NCI-H1417 treated with DMSO at 0.1 percent for 48 hours (cell line): ENCODE measurements at regions not wholly inside any gene's neighbourhood (a gene's known extent, or its start where the extent isn't known, plus 50 kb on each side); places are given as distances from the start of the nearest gene placed in this dataset.

Experiments used
- DNase-seq: peaks from one replicate; lab custom pipeline; 2025; lab: John Stamatoyannopoulos, UW

DNA sequence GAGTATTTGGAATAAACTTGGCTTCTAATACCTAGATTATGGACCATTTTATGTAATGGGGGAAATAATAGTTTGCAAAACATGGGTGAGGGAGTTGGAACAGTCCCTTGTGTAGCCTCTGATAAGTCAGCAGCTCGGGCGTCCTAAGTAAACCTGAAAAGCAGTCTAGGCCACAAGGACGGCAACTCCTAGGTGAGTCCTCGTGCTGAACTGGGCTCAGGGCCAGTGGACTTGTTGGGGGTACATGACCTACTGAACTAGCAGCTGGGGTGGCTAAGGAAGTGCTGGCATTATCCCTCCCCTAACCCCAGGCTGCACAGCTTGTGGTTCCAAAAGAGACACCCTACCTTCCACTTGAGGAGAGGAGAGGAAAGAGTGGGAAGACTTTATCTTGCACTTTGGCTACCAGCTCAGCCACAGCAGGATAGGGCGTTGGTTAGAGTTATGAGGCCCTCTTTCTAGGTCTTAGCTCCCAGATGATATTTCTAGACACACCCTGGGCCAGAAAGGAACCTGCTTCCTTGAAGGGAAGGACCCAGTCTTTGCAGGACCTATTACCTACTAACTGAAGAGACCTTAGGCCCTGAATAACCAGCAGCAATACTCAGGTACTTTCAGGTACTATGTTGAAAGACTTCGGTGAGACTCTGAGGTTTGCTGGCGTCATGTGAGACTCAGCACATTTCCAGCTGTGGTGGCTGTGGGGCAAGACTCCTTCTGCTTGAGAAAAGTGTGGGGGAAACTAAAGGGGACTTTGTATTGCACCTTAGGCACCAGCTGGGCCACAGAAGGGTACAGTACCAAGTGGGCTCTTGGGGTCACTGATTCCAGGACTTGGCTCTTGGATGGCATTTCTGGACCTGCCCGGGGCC is 71.0 kb downstream of the AQP4 start:
- no peak for DNase-seq

DNA sequence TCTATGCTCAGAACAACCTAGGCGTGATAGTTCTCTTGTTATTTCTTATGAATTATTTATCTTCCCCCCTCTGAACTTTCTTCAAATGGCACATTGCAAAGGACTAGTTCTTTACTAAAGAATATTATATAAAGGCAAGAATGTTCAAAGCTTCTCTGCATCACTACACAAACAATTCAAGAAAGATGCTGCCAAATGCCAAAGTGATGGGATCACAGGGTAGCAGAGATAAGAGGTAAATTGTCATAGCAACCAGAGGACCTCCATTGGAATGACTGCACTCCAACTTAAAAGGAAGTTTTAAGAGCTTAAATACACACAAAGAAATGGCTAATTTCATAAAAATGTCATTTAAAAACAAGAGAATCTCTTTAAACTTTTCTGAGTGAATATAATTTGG is 72.8 kb downstream of the AQP4 start:
- no peak for DNase-seq

DNA sequence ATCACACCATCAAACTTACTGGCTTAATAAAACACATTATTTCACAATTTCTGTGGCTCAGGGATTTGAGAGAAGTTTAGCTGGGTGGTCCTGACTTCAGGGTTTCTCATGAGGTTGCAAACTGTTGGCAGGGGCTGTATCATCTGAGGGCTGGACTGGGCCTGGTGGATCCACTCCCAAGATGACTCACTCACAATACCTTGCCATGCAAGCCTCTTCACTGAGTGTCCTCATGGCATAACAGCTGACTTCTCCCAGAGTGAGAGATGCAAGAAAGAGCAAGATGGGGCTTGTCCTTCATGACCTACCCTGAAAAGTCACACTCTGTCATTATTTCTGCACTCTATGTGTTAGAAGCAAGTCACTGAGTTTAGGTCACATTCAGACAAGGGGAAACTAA is 73.8 kb downstream of the AQP4 start:
- no peak for DNase-seq

DNA sequence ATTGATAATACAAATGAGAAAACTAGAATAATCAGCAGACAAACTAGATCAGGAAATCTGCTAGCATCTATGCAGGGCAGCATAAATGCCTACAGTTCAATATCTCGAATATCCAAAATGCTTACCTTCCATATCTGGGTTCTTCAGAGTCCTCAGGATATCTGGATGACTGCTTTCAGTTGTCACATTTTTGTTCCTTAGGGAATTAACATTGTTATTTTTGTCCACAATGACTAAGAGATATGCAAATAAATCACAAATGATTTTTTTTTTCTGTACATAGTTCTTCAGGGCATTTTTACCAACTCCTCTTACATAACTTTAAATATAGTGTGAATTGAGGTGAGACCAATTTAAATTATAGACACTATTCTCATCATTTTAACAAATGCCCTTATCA is 80.9 kb downstream of the AQP4 start:
- DNase-seq: no peak

DNA sequence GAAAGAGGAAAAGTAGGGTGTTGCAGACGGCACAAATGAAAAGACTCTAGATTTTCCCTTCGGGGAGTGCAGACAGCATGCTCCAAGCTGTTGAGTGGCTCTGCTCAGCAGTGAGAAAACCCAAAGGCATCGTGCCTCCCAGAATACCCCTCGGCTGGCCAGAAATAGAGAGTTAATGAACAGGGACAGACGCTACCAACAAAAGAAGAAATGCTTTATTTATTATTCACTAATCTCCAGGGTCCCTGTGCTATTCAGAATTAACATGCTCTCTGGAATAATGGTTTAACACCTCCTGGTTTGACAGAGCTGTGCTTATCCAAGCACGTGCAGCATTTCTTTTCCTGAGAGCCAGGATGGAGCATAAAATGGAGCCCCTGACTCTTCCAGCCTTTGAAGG is 82.3 kb downstream of the AQP4 start:
- DNase-seq: no peak

DNA sequence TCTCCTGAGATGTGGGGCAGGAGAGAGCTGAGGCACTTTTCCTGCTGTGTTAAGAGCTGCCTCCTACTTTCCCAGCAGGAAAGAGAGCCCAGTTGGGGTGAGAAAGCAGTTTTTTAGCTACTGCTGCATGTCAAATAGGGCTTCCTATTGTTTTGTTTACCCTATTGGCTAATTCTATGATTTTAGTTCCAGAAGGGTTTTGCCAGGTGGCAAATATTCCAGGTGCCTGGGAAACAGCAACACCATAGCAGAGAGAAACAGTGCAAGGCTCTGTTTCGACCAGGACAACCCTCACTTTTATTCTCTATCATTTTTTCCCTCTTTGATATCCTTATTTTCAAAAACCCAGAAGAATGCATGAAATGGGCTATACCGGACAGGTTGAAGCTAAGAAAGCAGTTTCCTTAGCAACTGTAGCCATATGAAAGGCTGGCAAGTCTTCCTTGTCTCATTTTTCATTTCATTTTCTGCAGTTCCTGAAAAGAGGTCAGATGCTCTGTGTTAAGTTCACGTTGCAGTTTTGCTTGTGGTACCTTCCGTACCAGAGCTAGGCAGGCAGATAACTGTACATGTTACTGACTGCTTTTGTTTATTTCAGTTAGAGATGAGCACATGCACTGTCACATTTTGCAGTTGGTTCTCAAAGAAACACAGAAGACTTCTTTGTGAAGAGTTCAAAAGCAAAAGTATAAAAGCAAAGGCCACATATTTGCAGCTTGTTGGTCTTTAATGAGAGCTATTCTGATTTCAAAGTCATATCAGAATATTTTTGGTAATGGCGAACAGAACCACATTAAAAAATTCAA is 84.8 kb downstream of the AQP4 start:
- no peak for DNase-seq

DNA sequence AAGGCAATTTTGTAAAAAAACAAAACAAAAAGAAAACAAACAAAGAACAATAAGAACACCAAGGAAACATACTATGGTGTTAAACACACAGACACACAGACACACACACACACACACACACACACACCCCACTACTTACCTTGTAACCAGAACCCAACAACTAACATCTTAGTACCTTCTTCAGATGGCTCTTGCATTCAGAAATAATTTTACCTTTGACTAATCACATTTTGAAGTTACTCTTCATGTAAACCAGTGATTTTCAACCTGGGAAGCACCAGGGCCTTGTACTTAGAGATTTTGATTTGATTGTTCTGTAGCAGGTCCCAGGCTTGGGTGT is 87.5 kb downstream of the AQP4 start:
- no peak for DNase-seq

DNA sequence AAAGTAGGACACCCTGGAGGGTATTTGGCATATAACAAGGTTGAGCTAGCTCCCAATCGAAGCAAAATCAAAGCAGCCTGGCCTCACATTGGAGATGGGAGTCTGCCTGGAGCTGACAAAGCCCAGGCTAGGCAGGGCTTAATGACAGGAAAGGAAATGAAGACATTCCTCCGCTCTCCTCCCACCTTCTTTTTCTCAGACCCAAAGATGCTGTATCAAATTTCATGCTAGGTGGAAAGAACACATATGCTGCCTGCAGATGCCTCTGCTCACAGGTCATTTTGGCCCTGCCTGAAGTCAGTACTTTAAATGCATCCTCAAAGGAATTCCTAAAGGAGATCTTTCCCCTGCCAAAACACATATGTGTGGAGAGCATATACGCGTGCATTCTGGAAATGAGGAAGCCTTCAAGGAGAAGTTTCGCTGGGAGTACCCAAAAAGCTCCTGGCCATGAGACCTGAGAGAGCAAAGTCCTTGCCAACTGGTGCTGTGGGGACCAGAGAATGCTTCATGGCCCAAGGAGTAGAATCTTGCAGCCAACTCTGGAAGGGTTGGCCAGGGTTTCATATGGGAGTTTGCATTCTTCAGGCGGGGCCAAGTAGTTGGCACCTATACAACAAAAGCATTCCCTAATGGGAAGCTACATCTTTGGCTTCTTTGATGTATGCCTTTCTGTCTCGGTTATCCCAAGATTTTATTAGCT is 88.0 kb downstream of the AQP4 start:
- DNase-seq: no peak

DNA sequence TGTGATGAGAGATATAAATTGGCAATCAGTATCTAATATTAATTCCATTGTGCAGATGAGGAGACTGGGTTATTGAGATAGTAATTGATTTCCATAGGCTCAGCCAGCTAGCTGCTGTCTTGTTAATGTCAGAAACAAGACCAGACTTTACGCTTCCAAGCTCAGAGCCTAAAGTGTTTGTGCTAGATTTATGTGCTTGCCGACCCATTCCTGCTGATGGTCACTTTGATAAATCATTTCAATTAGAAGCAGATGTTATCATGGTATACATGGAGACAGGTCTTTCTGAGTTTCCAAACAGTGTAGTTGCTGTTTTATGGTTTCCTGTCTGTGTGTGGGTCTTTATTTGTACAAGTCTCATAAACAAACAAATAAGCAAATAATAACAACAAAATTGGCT is 92.8 kb downstream of the AQP4 start:
- no peak for DNase-seq

DNA sequence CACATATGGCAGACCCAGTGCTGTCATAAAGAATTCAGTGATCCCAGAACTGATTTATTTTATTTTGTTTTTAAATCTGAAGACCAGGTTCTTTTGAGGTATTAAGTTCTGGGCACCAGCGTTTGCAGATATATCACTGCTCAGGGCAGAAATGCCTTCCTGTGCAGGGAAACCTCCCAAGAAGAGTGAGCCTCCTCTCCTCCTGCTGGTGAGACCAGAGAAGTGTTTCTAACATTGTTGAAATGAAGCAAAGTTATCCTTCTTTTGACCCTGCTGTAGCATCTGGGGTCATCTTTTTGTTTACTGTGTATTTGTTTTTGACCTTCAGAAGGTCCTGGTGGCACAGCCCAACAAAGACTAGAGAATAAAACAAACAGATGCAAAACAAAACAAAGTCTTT is 94.0 kb downstream of the AQP4 start:
- DNase-seq: no peak

DNA sequence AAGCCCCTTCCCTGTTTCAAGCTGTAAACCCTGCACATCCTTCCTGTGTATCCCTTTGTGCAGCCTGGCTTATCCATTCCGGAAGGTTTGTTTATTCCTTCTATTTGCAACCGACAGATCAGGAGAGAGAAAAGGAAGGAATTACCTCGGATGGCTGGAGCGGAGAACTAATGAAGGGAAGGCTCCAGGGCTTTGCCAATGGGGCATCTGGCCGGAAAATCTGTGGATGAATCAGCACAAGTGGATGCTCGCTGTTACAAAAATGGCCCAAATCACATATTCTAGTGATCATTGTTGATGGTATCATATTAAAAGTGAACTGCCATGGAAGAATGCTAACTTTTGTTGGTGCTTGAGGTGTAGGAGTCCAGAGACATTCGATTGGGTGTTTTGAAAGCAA is 97.1 kb downstream of the AQP4 start:
- DNase-seq: no peak

DNA sequence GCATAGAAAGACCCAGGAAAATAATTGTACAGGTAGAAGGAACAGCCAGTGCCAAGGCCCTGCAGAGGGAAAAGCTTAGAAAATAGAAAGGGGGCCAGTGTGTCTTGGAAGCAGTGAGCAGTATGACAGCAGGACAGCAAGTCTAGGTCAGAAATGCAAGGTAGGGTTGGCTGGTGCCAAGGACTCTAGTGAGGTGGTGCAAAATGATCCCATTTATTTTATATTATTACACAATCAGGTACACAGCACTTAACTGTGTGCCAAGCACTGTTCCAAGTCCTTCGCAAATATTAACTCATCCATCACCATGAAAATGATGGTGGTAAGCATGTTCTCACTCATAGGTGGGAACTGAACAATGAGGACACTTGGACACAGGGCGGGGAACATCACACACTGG is 100.0 kb downstream of the AQP4 start:
- no peak for DNase-seq

DNA sequence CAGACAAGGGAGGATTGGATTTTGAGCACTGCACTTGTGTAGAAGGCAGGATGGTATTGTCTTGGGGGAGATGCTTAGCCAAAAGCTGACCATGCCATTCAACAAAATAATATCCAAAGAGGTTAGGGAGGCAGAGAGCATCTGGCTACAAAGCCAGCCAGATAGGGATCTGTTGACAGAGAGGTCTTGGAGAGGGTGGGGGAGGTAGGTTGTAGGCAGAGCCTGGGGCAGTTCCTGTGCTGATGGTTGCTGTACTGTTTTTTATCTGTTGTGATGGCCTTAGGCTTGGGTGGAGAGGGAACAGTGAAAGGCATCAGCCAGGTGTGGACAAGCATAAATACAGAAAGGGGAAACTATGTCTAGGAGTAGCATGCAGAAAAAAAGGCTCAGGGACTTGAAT is 100.9 kb downstream of the AQP4 start:
- DNase-seq: no peak

DNA sequence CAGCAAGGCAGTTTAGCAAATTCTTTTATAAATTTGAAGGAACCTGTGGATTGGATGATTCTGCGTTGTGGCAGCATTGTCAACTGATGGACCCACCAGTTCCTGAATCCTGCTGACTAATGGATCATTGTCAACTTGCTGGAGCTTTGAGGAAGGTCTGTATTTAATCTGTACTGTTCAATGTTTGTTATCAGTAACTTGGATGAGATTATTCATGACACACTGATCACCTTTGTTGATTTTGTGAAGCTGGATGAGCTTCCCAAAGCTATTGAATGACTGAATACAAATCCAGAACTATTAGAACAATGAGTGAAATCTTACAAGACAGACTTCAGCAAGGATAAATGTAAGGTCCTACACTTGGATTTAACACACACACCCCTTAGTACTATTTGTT is 101.3 kb downstream of the AQP4 start:
- no peak for DNase-seq

DNA sequence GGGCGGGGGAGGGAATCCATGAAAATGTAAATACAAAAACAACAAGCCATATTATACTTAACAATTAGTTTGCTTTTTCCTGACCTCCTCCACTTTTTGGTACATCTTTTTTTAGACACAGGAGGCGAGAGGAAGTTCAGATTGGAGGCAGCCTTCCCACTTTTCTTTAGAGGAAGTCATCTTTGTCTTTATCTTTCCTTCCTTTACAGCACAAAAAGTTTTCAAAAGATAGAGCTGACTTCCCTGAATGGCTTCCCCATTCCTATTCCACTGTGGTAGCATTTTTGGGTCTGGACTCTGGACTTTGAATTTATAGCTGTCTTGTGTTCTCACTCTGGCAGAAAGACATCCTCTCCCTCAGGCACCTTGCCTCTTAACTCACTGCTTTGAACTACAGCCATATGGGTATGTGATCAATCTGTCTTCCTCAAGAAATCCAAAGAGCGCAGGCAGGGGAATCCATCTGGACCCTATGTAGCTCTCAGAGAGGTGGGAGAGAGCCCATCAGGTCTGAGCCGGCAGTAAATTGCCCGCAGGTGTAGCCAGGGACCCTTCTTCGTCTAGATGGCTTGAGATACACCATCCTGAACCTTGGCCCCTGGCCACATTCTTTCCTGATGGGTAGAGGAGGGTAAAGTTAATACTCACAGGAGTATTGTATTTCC is 101.9 kb downstream of the AQP4 start:
- DNase-seq: no peak

DNA sequence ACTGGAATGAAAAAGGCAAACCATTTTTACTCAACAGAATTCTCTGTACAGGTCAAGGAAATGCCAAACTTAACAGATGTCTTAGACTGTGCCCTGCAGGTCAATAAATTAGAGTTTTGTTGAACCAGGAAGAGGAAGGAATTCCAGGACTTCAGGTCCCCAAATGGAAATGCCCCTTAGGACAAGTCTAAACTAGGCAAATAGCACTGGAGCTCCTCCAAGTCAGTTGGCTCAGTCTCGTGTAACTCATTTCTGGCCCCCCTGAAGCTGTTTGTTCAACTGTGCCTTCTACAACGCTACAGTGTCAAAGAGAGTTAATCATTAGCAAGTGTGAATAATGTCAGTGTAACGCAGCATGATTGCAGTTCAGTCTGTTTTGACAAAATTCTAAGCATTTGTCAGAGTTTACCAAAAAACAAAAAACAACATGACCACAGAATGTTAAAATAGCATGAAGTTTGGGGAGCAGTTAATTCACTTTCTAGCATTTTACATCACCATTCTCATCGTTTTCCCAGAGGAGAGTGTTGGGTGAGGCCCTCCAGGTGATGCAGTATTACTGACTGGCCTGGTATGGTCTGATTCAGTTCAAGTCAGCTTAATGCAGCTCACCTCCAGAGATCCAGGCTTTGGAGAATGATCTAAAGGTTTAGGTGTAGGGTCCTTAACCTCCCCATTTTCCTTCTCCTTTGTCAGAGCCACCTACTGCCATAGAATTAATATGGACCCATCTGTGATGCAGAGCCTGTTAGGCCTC is 108.1 kb downstream of the AQP4 start:
- DNase-seq: no peak

DNA sequence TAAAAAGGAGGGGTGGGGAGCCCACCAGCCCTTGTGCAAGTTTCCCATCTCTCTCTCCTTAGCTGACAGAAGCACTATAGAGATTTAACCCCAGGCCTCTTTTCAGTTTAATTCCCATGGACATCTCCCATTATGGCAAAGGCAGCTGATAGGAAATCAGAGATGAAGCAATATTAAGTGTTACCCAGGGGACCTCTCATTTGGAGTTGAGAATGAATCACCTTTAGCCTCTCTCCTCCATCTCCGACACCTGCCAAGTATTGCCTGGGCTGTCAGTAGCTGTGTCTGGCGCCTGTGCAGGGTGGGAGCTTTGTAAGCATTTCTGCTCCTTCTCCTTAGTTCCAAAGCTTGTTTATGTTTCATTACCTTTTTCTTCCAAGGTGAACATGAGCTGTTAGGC is 109.0 kb downstream of the AQP4 start:
- DNase-seq: no peak

DNA sequence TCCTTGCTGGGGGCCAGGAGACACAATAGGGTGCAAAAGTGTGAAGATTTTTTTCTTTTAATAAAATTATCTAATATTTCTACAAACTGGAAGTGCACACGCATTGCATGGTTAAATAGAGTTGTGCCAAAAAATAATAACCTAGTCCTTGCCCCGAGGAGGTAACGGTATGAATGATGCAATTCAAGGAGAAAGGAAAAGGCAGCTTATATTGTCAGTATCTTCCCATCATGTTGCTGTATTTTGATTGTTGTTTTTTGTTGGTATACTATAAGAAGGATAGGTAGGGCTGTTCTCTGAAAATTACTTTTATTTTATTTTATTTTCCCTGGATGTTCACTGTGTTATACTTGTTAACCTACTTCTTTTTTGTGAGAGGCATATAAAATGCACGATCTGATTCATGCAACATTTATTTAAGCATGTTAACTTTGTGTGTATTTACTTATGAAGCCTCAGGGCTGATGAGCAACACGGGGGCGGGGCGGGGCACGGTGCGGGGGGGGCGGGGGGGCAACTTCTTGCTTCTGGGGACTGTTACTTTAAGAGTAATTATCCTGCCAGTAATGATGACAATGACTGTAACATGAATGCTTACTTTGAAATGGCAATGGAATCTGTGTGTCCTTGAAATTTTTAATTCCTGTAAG is 118.6 kb downstream of the AQP4 start:
- no peak for DNase-seq

DNA sequence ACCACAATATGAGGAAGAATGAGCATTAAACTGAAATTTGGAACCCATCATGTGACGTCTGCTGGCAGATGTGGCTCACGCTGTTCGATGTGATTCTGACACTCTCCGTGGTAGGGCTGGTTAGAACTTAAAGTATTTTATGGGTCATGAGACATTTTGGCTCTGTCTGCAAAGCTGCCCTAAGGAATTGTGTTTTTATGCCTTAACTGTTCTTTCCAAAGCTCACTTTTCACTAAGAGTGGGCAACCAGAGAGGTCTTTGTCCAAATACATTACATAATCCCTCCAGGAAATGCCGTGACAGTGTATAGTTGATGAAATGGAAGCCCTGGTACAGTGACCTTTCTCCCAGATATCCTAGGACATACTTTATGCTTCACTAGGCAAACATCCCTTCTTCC is 119.1 kb downstream of the AQP4 start:
- DNase-seq: no peak

DNA sequence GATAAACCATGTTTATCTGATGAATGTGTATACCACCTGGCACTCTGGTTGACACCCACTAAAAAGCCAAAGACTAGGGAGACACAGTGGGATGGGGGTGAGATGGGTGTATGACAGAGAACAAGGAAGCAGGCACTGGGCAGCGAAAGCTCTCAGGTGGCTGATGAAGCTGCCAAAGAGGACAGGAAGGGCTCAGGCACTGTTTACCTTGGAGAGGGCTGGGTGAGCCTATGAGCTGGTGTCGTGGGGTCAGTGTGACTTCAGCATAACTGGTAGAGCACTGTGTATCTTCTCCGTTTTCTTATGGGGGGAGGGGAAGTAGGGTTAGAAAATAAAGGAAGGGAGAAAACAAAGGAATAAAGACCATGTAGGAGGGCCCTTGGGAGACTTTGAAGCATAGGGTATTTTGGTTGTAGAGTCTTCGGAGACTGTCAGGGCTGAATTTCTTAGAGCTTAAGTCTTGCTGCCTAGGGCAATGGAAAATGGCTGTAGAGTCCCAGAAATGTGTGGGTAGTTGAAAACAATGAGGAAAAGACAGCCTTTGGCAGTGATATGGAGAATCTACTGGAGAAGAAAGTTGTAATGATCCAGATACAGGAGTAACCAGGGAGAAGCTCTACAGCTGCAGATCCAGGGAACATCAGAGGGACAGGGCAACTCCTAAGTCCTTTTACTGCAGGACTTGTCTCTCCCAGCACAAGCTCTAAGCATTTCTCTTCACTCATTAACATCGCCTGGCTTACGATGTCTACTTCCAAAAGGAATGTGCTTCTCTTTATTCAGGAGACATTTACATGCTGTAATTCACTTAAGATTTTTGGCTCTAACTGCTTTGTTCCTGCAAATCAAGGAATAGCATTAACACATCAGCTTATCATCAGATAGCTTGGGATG is 120.0 kb downstream of the AQP4 start:
- DNase-seq: no peak
